T-helper 9 cell (primary cell): ENCODE measurements at regions not wholly inside any gene's neighbourhood (a gene's known extent, or its start where the extent isn't known, plus 50 kb on each side); places are given as distances from the start of the nearest gene placed in this dataset.
"Not testable (repeated sequence)": the region's sequence is repeated elsewhere in the genome, so short reads cannot be mapped to it uniquely, and the experiment has no call there.

Experiments used
- DNase-seq: peaks from one replicate; pipeline ENCODE4 v3.0.0-alpha.2; 2020

DNA sequence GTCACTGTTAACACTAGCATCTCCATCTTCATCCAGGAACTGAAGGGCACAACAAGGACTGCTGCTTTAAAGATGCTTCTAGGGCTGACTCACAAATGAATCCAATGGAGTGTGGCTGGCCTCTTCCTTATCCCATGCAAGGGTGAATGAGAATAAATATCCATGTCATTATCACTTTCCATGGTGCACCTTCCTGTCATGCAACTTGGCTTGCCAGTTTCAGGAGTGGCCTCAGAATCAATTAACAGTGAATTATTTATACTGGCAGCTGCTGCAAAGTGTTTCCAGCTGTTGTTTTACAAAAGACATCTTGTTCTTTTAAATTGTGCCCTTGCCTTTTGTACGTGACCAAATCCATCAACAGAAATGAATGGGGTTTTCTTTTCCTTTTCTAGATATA lies 499.3 kb upstream of the TMEM132C start:
- DNase-seq, result no peak

DNA sequence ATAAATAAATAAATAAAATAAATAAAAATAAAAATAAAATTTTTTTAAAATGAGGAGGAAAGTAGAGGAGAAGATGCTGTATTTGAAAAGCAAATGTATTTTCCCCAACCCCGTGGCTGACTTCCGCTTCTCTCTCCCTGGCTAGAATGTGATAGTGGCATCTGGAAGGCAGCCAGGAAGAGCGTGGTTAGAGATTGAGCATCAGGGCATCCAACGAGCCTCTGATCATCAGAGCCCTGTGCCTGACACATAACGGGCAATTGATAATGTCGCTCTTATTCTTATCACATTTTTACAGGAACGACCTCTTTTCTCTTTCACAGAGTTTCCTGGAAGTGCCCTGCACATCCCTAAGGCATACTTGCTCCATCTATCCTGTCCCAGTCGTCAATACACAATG lies 496.9 kb upstream of the TMEM132C start:
- DNase-seq, result no peak

DNA sequence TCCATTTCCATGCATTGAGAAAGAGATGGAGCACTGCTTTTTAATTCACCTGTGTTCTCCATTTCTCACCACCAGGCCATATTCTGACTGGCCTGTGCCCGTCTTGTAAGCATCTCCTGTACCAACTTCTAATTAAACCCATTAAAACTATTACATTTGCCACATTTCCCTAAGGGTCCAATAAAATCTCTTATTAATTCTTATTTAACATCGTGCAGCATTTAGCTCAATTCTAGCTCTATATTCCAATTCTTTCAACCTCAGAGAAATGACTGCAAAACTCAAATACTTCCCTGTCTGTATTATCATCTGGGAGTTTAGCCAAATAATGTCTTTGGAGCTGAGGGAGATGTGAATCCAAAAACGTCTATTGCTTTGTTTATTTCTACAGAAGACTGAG lies 495.4 kb upstream of the TMEM132C start:
- no peak for DNase-seq

DNA sequence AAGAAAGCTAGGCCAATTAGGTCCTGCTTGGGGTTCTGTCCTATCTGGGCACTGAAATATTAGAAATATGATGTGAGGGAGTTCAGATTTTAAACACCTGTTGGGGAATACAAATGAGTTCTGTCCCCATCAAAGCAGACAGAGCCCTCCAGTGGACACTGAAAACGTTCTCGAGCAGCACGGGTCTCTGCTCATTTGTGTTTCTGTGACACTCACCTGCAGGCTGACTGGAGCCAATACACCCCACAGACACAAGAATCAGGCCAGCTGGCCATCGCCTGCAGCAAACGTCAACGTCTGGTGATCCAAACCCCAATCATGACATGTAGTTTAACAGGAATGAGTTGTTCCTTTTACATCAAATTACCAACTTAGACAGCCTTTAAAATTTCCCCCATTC lies 493.4 kb upstream of the TMEM132C start:
- no peak for DNase-seq

DNA sequence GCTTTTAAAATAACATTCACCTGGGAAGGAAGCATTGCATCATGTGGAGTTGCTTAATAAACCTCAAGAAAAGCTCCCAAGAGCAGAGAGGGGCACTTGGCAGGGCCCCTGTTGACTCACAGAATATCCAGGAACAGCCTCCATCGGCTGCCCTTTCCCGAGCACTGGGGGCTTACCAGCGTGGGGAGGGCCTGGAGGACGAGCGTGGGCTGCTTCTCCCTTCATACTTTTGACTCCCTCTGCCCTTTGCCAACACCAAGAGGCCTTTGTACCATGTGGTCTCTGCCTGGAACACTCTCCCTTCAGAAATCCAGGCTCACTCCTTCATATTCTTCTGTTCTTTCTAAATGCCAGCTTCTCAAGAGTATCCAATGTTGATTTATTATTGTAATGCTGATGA lies 492.1 kb upstream of the TMEM132C start:
- no peak for DNase-seq

DNA sequence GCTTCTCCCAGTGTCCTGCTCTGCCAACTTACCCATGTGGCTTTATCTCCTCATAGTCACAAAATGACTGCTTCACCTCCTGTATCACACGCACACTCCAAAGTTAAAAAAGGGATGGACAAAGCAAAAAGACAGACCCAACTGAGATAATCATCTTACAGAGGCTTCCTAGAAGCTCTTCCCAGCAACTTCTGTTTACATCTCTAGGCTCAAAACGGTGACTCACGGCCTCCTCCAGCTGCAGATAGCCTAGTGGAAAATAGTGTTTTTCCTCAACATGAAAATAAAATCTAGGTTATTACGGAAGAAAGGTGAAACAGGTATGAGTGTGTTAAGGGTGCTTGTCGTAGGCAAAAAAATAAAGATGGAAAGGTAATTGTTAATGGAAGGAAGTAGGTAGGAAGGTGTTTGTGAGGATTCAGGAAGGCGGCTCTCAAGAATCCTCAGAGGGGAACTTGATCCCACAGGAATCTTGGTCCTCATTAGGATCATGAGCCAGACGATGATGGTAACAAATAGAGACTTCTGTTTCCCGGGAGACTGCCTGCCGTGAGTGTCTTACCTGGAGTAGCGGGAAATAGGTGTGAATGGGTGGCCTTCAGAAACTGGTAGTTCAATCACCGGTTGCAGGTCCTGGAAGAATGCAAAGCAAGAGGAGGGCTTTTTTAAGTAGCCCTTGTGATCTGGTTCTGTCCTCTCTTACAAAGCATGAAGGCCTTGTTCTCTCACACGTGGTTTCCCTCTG lies 487.5 kb upstream of the TMEM132C start:
- no peak for DNase-seq

DNA sequence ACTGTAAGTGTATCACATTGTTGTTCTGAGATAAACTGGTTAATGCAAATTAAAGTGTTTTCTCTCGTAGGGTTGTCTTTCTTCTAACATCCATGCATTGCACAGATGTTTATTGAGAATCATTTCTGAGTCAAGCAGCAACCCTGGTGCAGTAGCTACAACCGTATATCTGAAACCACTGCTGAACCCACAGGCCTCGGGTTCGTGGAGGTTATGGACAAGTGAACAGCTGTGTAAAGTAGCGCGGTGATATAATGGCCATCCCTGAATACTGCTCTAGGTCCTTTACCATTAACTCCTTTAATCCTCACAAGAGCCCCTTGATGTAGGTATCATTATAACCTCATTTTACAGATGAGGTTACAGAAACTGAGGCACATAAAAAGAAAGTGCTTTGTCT lies 486.1 kb upstream of the TMEM132C start:
- no peak for DNase-seq

DNA sequence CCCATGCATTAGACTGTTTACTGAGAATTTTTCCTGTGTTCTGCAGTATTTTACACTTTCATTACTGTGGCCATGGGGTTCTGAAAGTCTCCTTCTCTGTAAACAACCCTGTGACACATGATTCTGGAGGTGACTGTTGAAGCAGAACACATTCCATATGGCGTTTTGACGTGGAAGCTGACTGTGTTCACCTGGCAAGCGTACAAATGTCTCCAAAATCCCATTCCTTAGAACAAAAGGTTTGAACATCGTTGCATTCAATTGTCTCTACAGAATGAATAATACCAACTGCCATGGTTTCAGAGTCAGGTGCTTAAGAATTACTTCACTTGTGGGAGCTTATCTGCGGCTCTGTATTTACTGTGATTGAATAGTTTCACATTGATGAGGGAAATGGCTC lies 485.6 kb upstream of the TMEM132C start:
- no peak for DNase-seq

DNA sequence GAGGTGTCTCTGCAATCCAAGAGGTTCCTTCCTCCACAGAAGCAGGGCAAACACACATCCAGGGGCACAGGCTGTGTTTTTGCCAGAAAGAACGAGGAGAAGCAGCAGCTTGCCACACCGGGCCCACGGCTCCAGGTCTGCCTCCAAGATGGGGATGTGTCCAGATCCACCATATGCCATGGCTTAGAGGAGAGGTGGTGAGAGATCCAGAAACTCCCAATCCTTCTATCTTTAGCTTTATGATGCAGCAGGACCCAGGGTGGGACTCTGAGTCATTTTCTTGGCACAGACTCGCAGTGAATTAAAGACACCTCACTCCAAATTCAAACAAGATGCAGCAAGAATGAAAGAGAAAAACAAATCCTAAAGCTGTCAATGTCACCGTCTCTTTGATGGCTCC lies 481.4 kb upstream of the TMEM132C start:
- no peak for DNase-seq

DNA sequence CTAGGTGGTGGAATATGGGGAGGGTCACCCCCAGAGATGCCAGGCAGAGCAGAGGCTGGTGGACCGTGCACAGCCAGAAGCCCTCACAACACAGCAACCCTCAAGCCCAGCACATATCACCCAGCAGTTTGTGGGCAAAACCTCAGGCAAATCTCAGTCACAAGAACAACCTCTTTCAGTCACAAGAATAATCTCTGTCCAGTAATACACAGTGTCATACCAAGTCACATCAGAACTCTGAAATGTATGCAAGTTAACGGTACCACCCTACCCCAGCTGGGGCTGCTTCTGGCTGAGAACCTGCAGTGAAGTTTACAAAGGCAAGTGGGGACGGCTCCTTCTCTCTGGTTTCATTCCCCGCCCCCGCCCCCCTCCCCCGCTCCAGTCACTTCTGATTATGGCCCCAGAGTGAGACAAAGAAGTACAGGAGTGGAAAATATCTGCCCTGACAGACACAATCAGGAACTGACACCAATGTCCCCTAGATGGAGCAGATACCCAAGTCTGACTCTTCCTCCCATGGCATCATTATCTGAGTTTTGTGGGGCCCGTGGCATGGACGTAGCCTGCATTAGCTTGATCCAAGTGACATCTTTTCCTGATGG lies 480.9 kb upstream of the TMEM132C start:
- no peak for DNase-seq

DNA sequence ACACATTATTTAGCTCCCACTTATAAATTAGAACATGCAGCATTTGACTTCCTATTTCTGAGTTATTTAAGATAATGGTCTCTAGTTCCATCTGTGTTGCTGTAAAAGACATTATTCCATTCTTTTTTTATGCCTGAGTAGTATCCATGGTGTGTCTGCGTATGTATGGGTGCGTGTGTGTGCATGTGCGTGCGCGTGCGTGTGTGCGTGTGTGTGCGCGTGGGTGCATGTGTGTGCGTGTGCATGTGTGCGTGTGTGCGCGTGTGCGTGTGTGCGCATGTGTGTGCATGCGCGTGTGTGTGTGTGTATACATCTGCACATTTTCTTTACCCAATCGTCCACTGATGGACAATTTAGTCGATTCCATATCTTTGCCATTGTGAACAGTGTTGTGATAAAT lies 479.4 kb upstream of the TMEM132C start:
- no peak for DNase-seq

DNA sequence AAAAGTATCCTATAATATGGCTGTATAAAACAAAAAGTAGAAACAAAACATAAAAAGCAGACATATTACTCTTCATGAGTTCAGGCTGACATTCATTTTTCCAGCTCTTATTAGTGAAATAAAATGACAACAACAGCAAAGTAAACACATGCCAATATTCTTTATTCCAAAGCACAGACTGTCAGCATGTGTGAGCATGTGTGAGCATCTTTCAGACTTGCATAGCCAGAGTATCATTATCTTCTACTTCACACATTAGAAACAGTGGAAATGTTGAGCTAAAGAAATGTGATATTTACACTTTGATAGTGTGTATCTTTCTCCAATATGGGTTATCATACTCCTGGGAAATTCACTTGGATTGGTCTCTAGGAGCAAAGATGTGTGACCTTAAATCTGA lies 476.6 kb upstream of the TMEM132C start:
- DNase-seq, result no peak

DNA sequence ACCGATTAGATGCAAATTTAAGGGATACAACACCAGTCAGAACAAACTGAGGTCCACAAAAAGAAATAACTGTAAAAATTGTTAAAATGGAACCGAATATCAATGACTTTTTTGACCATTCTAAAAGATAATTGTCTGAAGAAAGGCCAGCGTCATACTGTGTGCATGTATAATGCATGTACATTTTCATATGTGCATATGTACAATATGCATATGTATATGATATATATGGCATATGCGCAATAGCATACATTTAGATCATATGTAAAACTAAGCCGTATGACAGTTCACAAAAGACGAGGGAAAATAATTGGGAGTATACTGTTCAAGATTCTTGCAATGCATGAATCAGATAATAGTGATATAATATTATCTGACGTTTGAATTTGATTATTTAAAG lies 475.8 kb upstream of the TMEM132C start:
- no peak for DNase-seq

DNA sequence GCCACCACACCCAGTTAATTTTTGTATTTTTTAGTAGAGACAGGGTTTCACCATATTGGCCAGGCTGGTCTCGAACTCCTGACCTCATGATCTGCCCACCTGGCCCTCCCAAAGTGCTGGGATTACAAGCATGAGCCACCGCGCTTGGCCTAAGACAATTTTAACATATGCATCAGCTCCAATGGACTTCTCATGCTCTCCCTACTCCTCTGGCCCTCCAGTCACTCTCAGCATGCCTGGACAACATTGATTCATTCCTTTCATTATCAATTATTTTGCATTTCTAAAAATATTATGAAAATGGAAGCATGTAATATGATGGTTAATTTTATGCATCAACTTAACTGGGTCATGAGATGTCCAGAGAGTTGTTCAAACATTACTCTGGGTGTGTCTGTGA lies 469.1 kb upstream of the TMEM132C start:
- no peak for DNase-seq

DNA sequence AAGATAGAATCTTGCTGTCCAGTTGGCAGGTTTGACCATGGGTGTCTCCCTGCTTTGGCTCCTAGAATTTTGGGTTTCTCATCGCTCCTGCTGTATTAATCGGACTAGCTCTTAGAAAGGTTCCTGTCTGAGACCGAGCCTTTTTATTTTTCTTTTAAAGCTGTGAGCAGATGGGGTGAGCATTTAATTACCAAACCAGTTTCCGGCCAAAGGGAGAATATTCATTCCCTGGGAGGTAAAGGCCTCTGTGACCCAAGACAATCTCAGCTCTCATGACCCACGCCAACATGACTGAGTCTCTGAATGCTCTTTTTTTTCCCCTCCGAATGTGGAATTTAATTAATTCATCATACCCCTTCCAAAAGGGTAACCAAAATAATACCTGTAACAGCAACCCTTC lies 464.7 kb upstream of the TMEM132C start:
- DNase-seq, result no peak

DNA sequence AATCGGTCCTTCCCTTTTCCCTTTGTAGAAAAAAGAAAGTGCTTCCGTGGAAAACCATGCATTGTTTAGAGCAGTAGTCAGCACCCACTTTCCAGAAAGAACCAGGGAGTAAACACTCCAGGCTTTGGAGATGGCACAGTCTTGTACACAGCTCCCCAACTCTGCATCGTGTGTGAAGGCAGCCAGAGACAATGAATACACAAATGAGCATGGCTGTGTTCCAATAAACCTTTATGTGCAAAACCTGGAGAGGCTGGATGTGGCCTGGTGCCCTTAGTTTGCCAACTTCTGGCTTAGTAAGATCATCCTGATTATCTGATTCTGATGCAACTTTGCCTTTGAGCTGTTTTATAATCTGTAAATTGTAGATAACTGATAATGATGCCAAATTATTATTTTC lies 463.4 kb upstream of the TMEM132C start:
- no peak for DNase-seq

DNA sequence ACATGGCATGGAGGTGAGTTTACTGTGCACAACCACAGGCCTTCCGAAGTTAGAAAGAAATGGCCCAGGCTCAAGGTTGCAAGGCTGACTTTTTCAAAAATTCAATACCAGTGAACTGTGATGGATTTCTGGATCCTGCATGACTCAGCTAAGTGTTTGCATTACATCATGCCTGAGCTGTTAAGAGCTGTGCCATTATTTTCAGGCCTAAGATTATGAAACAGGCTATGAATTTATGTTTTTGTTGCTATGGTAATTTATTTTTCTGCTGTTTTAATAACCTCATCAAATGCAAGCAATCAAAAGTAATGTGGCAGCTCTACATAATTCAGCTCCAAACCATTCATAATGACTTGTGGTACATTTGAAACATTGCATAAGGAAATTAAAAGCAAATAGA lies 457.7 kb upstream of the TMEM132C start:
- DNase-seq, result no peak

DNA sequence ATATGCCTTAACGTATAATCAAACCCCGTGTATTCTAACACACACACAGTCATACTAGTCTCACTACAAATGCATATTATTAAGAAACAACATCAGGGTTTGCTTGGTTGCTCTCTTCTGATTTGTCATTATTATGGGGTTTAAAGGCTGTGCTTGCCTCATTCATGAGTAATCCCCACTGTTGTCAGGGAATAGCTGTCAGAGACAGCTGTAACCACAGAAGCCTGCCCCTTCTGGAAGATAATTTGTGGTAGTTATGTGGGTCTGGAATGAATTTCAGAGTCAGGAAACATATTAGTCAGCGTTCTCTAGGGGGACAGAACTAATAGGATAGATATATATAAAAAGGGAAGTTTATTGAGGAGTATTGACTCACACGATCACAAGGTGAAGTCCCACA lies 456.9 kb upstream of the TMEM132C start:
- no peak for DNase-seq

DNA sequence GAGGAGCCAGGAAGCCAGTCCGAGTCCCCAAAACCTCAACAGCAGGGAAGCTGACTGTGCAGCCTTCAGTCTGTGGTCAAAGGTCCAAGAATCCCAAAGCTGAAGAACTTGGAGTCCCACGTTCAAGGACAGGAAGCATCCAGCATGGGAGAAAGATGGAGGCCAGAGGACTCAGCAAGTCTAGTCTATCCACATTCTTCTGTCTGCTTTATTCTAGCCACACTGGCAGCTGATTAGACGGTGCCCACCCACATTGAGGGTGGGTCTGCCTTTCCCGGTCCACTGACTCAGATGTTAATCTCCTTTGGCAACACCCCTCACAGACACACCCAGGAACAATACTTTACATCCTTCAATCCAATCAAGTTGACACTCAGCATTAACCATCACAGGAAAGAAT lies 456.5 kb upstream of the TMEM132C start:
- not testable (repeated sequence) for DNase-seq

DNA sequence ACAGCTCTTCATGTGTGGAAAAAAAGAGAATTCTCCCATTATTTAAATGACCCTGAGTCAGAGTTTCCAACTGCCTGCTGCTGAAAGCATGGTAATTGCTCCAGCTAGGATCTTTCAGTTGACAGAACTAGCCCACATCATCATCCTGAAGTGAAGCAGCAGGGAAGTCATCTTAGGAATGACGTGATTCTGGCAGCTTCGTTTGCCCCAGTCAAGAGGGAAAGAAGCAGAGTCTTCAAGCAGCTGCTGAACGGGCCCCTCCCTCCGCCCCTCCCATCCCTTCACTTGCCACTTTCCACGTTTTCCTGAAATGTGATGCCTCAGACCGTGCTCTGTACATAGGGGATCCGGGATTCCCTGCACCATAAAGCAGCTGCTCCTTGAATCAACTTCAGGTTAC lies 455.0 kb upstream of the TMEM132C start:
- no peak for DNase-seq

DNA sequence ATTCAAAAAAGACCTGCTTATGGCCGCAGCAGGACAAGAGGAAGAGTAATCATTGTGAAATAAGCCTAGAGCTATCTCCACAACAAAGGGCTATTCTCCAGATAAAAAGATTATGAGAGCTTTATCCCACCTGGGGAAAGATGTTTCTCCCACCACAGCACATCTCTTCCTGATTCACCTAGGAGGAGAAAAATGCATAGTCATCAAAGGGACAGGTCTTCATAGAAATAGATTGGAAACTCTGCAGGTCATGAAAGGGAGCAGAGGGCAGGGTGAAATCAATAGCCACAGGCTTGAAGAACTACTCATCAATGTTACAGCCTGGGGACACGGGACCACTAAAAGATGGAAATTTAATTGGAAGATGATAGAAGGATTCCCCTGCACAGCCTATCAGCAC lies 453.8 kb upstream of the TMEM132C start:
- DNase-seq, result no peak

DNA sequence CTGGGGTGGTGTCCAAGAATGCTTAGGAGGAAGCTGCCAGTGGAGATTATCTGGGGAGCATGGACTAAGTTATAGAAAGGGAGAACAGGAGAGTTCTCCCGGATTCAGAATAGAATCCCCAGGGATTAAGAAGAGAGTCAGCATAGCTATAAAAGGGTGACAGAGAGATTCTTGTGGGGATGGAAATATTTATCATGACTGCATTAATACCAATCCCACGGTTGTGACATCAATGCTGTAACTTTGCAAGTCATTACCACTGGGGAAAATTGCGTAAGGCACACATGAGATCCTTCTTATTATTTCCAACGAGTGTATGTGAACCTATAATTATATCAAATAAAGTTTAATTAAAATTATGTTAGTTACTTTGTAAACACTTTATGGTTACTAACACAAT lies 447.9 kb upstream of the TMEM132C start:
- no peak for DNase-seq

DNA sequence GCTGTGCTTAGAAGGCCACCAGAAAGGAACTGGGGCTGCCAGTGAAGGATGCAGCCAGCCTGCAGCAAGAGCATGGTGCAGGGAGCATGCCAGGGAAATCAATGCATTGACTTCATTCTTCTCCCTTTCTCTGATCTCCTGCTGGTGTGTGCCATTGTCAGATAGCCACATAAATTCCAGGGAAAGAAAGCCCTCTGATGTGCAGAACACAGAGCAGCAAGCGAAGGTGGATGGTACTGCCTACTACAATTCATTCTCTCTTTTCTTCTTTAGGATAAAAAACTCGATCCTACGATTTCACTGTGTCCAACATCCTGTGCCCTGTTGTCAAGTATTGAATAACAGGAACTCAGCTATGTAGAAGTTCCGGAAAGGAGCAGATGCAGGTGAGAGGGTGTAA lies 446.7 kb upstream of the TMEM132C start:
- DNase-seq, result no peak

DNA sequence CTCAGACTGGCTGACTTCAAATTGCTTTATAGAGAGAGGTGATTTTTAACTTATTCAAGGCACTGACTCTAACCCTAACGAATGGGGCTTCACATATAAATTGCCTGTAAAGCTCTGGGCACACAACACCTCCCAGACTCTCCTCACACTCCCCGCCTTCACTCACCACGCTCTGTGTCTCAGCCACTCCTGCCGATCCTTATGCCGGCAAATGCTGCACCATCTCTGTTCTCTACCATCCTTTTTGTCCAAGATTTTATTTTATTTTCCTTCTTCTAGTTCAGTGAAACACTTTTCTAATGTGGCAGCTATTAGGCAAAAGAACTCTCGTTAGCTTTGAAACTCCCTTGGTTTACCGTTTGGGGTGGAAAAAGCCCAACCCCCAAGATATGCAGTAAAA lies 446.1 kb upstream of the TMEM132C start:
- DNase-seq, result no peak

DNA sequence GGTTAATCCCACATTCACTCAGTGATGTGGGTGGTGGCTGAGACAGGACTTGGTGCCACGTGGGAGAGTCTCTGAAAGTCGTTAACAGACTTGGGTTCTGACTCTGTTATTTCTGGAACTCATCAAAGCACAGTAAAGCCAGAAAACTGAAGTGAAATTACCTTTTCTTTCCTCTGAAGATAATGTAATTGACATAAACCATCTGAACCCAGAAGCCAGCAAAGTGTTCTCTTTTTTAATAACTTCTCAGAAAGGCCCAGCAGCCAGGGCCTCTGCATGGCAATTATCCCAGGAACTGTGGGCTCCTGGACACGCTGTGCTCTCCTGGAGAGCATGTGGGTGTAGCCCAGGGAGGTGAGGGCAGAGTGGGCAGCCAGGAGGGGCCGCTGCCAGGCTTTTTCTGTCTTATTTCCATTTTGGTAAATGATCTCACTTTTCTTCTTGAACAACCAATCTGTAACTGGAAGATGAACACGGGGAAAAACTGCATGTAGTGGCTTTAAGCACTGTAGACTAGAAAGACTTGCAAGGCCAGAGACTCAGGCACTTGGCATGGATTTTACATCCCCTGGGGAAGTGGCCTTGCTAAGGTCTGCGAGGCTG lies 444.1 kb upstream of the TMEM132C start:
- DNase-seq, result no peak
